Endothelial cell of umbilical vein (primary cell): ENCODE measurements at regions not wholly inside any gene's neighbourhood (a gene's known extent, or its start where the extent isn't known, plus 50 kb on each side); places are given as distances from the start of the nearest gene placed in this dataset.

ENCODE experiments used
- EZH2 ChIP-seq: IDR thresholded peaks from 2 replicates; pipeline ENCODE4 v1.6.1; 2012; ENCODE audit warnings: borderline replicate concordance, low read depth, mild to moderate bottlenecking, moderate library complexity, low read length, inconsistent platforms; ENCODE audit not compliant: severe bottlenecking
- MAX ChIP-seq: IDR thresholded peaks from 2 replicates; pipeline ENCODE4 v1.6.1; 2011; ENCODE audit not compliant: insufficient read depth, insufficient read length

GRCh38 chr9:84471816-84472215 is 131.3 kb upstream of the SLC28A3 start:
- TF ChIP-seq EZH2 (no peak), MAX (no peak)
